GM18519 (cell line): ENCODE measurements at regions not wholly inside any gene's neighbourhood (a gene's known extent, or its start where the extent isn't known, plus 50 kb on each side); places are given as distances from the start of the nearest gene placed in this dataset.

Source experiments
- ATAC-seq: cut with Tn5 transposase; IDR thresholded peaks from one replicate; pipeline ENCODE4 v1.9.1; 2021; ENCODE audit warnings: mild to moderate bottlenecking, moderate library complexity; ENCODE audit not compliant: unreplicated experiment, low FRiP score

GRCh38 chr10:128365156-128365725, 239.0 kb upstream of the MKI67 start:
- ATAC-seq = no peak

- ATAC-seq = no peak
These were observed 241.6 kb upstream of the MKI67 start for GRCh38 chr10:128367807-128368206.

DNA sequence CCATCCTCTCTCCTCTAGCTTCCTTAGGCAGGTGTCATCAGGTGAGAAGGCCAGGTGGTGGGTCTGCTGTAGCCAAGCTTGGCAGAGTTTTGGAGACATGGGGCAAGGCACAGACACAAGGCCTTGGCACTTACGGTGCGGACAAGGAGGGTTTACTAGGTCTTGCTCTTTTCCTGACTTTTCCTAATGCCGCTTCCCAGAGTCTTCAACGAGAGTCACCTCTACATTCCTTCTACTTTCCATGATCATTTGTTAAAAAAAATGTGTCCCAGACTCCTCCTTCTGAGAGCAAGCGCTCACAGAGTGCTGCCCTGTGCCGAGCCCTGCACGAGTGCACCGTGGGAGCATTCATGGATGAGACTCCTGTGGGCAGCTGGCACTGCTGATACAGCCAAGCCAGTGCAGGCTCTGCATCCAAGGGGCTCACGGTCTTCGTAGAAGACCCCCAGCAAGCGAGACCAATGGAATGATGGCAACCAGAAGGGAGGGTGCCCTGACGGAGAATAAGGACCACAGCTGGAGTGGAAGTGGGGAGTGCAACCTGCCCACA, 243.0 kb upstream of the MKI67 start:
- ATAC-seq = no peak

- ATAC-seq = peak; percentile 91
These were observed 247.0 kb upstream of the MKI67 start for GRCh38 chr10:128373071-128373749.

DNA sequence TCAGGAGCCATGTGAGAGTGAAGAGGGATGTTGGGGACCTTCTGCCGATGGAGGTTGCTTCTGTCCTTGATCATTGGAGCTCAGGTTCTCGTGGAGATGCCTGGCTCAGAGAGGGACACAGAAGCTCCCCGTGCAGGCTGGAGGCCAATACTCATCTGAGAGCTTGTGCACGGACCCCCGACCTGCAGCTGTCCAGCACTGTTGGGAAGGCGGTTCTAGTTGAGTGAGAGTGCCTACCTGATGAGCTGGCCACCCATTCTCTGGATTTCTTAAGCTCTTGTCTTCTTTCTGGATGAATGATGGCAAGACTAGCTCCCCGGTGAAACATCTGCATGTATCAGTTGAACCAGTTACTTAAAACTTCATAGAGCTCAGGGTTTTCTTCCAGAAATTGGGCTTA, 247.6 kb upstream of the MKI67 start:
- no peak for ATAC-seq

DNA sequence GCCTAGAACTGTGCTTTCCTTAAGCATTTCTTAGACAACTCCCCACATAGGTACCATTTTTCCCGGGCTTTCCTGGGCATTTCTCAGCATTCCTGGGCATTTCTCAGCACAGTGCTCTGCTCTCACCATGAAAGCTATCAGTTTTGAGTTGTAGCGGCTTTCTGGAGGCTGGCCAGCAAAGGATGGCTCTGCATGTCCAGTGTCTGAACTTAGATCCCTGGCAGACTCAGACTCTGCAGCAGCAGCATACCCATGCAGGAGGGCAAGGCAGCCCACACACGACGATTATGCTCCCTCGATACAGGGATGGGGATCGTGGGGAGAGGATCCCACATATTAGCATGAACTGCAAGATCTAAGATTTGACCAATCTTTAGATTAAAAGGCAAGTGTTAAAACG, 248.9 kb upstream of the MKI67 start:
- ATAC-seq = no peak

GRCh38 chr10:128377364-128377987, 251.3 kb upstream of the MKI67 start:
- no peak for ATAC-seq

DNA sequence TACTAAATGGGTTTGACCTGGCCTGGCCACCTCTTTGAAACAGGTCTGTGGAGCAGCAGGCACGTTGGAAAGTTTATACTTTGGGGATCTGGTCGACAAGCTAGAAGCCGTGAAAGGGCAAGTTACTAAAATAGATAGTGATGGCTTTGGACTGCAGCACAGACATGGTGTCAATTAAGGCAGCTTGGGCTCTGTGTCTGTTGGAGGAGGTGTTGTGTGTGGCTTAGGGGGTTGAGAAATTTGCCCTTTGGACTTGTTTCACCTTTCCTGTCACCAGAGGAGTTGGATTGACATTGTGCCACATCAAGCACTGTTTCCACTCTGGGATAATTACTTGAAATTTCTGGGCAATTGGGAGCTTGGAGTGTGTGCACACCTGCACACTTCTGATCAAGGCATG, 251.8 kb upstream of the MKI67 start:
- no peak for ATAC-seq

DNA sequence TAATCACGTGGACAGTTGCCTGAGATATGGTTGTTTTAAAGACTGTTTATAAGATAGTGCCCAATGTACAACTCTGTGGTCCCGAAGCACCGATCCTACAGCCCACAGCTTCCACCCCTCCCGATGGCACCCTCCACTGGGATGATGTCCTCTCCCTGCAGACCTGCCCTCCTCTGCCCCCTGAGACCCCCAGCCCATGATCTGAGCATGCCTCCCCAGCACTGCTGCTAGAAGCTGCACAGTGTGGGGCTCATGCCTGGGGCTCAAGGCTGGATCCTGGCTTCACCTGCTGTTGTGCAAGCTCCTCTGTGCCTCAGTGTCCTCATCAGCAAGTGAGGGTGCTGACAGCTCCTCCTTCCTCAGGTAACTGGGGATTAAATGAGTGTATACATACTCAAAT, 254.7 kb upstream of the MKI67 start:
- no peak for ATAC-seq

DNA sequence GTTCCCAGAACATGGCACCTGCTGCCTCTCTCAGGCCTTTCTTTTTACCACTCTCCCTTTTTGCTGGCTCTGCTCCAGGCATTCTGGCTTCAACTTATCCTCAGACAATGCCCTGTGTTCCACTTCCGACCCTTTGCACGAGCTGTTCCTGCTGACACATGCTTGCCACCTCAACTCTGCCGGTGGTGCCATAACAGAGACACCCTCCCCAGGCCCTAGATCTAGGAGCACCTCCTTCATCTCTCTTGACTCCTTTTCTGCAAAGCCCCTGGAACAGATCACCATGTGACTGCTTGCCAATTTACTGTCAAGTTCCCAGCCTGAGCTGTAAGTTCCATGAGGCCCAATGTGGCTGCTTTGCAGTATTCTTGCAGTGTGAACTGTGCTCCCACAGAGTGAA, 256.0 kb upstream of the MKI67 start:
- no peak for ATAC-seq

DNA sequence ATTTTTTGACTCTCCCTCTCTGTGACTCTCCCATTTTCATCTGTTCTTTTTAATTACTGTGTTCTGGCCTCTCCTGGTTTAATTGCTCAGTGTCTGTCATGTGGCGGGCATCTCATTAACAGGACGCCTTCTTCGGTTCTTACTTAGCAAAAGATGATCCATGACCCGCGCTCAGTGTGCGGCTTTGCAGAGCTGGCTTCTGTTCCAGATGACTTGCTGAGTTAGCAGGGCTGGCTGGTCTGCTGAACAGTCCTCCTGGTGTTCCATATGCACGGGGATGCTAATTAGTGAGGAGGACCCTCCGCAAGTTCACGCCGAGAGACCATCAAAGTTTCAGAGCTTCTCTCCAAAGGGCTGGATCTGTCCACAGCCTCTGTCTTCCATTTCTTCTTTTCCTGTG, 258.6 kb upstream of the MKI67 start:
- ATAC-seq = no peak

- ATAC-seq = no peak
These were observed 260.0 kb upstream of the MKI67 start for GRCh38 chr10:128386231-128386630.

DNA sequence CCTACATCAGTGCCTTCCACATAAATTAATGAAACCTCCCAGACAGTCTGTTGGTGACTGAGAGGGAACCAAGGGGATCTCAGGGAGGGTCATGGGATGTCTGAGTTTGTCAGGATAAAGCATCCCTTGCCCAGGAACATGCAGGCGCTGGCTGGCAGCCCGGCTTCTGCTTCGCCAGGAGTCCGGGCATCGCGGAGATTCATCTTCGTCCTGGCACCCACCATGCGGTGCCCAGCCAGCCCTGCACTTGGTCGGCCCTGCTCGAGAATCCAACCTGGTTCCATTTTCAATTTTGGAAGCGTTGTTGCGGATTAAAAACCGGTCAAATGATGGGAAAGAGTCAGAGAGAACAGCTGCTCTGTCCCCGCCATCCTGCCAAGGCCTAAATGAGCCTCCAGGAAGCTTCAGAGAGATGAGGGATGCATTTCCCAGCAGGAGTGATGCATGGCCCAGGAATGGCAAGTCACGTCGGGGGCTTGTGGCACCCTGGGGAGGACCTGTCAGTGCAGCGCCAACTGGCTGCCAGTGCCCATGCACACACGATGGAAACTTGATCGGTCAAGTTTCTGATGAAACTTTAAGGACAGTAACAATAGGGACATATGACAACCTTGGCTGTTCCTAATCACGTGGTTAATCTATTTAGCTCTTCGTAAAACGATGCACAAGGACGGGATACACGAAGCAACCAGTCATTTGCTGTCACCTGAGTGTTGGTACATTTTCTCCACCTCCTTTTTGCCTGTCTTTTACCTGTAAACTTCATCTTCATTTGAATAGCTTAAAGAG, 260.8 kb upstream of the MKI67 start:
- no peak for ATAC-seq

DNA sequence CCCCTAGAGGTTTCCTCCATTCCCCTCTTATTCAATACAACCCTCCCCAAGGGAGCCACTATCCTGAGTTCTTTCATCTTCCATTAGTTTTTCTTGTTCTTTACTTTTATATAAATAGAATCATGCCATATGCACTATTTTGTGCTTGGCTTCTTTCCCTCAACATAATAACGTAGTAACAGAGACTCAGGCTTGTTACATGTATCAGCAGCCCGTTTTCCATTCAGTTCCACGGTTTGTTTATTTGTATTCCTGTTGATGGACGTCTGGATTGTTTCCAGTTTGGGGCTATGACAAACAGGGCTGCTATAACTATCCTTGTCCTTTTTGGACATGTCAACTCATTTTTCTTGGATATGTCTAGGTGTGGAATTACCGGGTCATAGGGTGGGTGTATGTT, 264.4 kb upstream of the MKI67 start:
- ATAC-seq = no peak

DNA sequence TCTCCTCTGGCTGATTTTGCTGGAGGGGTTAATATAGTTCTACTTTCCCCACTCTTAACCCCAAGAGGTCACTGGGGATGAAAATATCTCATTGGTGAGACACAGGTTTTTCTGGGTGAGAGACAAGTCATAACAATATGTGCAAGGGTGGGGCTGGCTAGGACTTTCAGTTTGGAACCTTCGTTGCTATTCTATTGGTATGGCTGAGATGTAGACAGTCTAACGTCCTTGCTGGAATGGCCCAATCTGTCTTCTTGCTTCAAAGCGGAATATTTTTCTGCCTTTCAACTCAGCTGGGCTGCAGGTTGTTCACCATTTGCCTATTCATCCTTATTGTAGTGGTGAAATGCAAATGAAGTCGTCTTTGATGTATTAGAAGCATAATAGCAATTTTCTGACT, 267.3 kb upstream of the MKI67 start:
- ATAC-seq = no peak

DNA sequence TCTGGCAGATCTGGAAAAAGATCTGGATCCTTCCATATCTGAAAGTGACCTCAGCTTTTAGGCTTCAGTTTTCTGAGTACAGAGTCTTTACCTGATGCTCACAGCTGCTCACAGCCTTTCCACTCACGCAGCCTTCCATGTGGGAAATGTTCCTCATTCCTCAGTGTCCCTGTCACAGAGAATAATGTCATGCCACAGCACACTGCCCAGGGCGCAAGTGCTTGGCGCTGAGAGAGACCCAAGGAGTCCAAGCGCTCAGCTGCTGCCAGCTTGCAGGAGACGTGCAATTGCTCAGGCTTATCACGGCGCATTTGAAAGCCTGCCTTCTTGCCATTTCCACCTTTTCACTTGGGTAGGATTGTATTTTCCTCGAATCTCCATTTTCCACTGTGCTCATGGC, 271.9 kb upstream of the MKI67 start:
- ATAC-seq = no peak

DNA sequence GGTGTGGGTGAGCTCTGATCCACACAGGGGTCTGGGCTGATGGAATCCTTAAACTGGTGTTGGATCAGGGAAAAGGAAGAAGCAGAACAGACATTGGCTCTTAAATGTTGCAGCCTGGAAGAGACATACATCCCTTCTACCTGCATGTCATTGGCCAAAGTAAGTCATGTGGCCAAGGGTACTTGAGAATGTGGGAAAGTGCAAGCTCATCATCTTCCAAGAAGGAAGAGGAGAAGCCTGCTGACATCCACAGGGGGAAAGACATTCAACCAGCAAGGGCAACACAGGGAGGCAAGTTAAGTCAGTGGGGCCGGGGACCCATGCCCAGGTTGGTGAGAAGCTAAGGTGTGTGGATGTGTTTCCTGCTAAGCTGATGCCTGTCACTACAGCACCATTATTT, 272.8 kb upstream of the MKI67 start:
- ATAC-seq = no peak

DNA sequence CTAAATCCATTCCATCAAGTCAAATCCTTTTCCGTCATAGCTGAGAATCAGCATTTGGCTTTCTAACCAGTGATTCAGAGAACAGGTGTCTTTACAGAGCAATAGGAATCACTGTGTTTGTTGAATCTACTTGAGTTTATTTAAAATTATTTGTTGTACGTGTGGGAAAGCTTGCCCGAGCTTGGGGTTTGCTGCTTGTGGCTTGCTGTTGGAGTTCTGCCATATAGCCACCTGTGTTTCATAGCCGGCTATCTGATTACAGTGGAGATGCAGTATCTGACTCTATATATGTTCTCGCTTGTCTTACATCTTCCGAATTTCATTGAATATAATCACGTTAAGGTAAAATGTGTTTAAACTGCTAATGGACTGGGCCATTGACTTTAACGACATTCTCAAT, 274.3 kb upstream of the MKI67 start:
- ATAC-seq = no peak

GRCh38 chr10:128405450-128405849, 279.2 kb upstream of the MKI67 start:
- ATAC-seq = no peak

DNA sequence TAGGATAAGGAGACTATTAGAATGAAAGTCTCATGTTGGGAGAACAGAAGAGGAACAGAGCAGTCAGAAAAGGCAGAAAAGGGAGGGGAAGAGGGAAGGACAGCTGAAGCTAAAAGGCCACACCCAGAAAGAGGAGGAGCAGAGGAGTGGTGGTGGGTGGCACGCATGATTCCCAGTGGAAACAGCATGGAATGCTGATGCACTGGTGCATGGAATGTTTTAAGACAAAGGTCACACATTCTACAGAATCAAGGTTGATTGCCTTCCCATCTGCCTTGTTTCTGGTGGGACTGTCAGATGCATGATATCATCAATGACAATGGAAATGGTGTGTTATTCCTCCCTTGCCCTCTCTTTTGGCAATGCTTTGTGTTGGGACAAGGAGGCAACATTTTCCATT, 285.4 kb upstream of the MKI67 start:
- ATAC-seq = no peak

GRCh38 chr10:128414568-128414967, 288.3 kb upstream of the MKI67 start:
- ATAC-seq = no peak
